ENCODE measurements at regions not wholly inside any gene's neighbourhood (a gene's known extent, or its start where the extent isn't known, plus 50 kb on each side); places are given as distances from the start of the nearest gene placed in this dataset.

DNA sequence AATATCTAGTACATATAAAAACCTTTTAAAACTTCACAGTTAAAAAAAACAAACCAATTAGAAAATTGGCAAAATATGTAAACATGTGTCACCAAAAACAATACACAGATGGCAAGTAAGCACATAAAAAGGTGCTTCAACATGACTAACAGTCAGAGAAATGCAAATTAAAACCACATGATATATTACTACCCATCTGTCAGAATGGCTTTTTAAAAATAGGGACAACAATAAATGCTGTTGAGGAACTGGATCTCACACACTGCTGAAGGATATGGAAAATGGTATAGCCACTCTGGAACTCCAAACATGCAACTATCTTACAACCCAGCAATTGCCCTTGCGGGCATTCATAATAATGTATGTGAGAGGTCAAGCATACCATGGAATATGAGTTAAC is 1153.6 kb downstream of the FLRT2 start:
- TF ChIP-seq, protein P1, sequence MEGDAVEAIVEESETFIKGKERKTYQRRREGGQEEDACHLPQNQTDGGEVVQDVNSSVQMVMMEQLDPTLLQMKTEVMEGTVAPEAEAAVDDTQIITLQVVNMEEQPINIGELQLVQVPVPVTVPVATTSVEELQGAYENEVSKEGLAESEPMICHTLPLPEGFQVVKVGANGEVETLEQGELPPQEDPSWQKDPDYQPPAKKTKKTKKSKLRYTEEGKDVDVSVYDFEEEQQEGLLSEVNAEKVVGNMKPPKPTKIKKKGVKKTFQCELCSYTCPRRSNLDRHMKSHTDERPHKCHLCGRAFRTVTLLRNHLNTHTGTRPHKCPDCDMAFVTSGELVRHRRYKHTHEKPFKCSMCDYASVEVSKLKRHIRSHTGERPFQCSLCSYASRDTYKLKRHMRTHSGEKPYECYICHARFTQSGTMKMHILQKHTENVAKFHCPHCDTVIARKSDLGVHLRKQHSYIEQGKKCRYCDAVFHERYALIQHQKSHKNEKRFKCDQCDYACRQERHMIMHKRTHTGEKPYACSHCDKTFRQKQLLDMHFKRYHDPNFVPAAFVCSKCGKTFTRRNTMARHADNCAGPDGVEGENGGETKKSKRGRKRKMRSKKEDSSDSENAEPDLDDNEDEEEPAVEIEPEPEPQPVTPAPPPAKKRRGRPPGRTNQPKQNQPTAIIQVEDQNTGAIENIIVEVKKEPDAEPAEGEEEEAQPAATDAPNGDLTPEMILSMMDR (IDR thresholded peaks at IDR 0.05) = no peak
- no peak for TF ChIP-seq EP300 (IDR thresholded peaks at IDR 0.05)
